Endodermal cell (in vitro differentiated cells): ENCODE measurements at regions not wholly inside any gene's neighbourhood (a gene's known extent, or its start where the extent isn't known, plus 50 kb on each side); places are given as distances from the start of the nearest gene placed in this dataset.

Experiments
- DNase-seq: peaks from one replicate; pipeline ENCODE4 v3.0.0-alpha.2; 2017
- H3K27ac ChIP-seq: 2 replicates; pipeline ENCODE4 v1.5.1; 2013; ENCODE audit warnings: mild to moderate bottlenecking, low read depth, low read length, moderate library complexity
- H3K27me3 ChIP-seq: 2 replicates; pipeline ENCODE4 v1.6.1; 2013; ENCODE audit warnings: mild to moderate bottlenecking, low read length, moderate library complexity; ENCODE audit not compliant: insufficient read depth, control insufficient read depth, poor library complexity, severe bottlenecking
- H3K36me3 ChIP-seq: 2 replicates; pipeline ENCODE4 v1.7.0; 2013; ENCODE audit warnings: mild to moderate bottlenecking, low read length, moderate library complexity; ENCODE audit not compliant: control insufficient read depth, insufficient read depth
- H3K4me1 ChIP-seq: one replicate; pipeline ENCODE4 v1.7.0; 2013; ENCODE audit warnings: low read length; ENCODE audit not compliant: control insufficient read depth, insufficient read depth
- H3K4me3 ChIP-seq: 2 replicates; pipeline ENCODE4 v1.5.1; 2013; ENCODE audit warnings: mild to moderate bottlenecking, low read length, moderate library complexity
- H3K9ac ChIP-seq: 2 replicates; pipeline ENCODE4 v1.6.1; 2013; ENCODE audit warnings: mild to moderate bottlenecking, low read length, moderate library complexity; ENCODE audit not compliant: poor library complexity, severe bottlenecking; ENCODE audit errors: extremely low read depth
- H3K9me3 ChIP-seq: 2 replicates; pipeline ENCODE4 v1.6.1; 2013; ENCODE audit warnings: mild to moderate bottlenecking, low read length, moderate library complexity; ENCODE audit not compliant: control insufficient read depth
- H3K27ac Mint-ChIP-seq: 2 replicates; pipeline ENCODE4 v1.8.0; 2020; ENCODE audit warnings: mixed read lengths
- H3K27me3 Mint-ChIP-seq: 2 replicates; pipeline ENCODE4 v1.8.0; 2021; ENCODE audit warnings: mild to moderate bottlenecking, mixed read lengths; ENCODE audit not compliant: insufficient read depth
- H3K36me3 Mint-ChIP-seq: 2 replicates; pipeline ENCODE4 v1.8.0; 2020; ENCODE audit warnings: low read depth, mixed read lengths
- H3K4me1 Mint-ChIP-seq: 2 replicates; pipeline ENCODE4 v1.8.0; 2020; ENCODE audit warnings: mixed read lengths
- H3K4me3 Mint-ChIP-seq: 2 replicates; pipeline ENCODE4 v1.8.0; 2020; ENCODE audit warnings: mild to moderate bottlenecking, moderate library complexity, mixed read lengths
- H3K9me3 Mint-ChIP-seq: 2 replicates; pipeline ENCODE4 v1.8.0; 2020; ENCODE audit warnings: mild to moderate bottlenecking, mixed read lengths
- WGBS, 2 experiments: methylation state at CpG; one replicate each; pipeline versions ENCODE4 v1.1.5 to v1.1.7; 2013; ENCODE audit warnings: missing lambda C conversion rate in 2 of 2, mixed read lengths in 1 of 2; ENCODE audit not compliant: insufficient coverage in 1 of 2, insufficient read length in 1 of 2; 5-methylcytosine and 5-hydroxymethylcytosine counted together
- TF ChIP-seq, protein P1 (sequence below): fragments of 200-600 bp; sonication (generic); conservative IDR thresholded peaks from 2 replicates; pipeline ENCODE4 v1.5.0; 2021; ENCODE audit warnings: antibody characterized with exemption, mild to moderate bottlenecking

DNA sequence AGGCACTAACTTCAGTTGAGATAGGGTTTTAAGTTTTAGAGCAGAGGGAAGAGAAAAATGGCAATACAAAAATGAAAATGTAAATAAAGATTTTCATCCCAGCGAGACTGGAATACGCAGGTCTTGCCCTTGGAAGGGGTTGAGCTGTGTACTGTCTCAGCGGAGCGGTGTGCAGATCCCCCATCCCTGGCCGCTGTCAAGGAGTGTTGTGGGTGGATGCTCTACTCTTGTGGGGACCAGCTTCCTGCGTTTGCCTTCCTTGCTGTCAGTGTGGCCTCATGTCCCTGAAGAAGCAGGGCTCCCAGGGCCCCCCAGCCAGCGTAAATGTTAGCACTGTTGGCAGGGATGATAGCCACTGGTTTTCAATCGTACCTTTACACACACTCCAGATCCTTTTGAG, 249.7 kb upstream of the PITRM1 start:
- Histone ChIP-seq H3K4me3 (no peak overlapping the region), H3K36me3 (no peaks in the 10 kb centered on the region), H3K9me3 (no peaks in the 10 kb centered on the region), H3K9ac (no peak overlapping the region), H3K4me1 (no peaks in the 10 kb centered on the region), H3K27ac (no peak overlapping the region), H3K27me3 (no peaks in the 10 kb centered on the region)
- H3K27me3 Mint-ChIP-seq: no peaks in the 10 kb centered on the region
- TF ChIP-seq, protein P1, sequence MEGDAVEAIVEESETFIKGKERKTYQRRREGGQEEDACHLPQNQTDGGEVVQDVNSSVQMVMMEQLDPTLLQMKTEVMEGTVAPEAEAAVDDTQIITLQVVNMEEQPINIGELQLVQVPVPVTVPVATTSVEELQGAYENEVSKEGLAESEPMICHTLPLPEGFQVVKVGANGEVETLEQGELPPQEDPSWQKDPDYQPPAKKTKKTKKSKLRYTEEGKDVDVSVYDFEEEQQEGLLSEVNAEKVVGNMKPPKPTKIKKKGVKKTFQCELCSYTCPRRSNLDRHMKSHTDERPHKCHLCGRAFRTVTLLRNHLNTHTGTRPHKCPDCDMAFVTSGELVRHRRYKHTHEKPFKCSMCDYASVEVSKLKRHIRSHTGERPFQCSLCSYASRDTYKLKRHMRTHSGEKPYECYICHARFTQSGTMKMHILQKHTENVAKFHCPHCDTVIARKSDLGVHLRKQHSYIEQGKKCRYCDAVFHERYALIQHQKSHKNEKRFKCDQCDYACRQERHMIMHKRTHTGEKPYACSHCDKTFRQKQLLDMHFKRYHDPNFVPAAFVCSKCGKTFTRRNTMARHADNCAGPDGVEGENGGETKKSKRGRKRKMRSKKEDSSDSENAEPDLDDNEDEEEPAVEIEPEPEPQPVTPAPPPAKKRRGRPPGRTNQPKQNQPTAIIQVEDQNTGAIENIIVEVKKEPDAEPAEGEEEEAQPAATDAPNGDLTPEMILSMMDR: no peak
- no peak overlapping the region for H3K27ac Mint-ChIP-seq
- no peaks in the 10 kb centered on the region for H3K9me3 Mint-ChIP-seq
- no peak overlapping the region for H3K4me3 Mint-ChIP-seq
- peaks cover 13% of the 10 kb centered on the region for H3K4me1 Mint-ChIP-seq
- H3K36me3 Mint-ChIP-seq: no peaks in the 10 kb centered on the region
- no peak for DNase-seq
- 63 to 84% methylated on average over 3 to 8 of the region's 8 CpGs for WGBS, 2 experiments

DNA sequence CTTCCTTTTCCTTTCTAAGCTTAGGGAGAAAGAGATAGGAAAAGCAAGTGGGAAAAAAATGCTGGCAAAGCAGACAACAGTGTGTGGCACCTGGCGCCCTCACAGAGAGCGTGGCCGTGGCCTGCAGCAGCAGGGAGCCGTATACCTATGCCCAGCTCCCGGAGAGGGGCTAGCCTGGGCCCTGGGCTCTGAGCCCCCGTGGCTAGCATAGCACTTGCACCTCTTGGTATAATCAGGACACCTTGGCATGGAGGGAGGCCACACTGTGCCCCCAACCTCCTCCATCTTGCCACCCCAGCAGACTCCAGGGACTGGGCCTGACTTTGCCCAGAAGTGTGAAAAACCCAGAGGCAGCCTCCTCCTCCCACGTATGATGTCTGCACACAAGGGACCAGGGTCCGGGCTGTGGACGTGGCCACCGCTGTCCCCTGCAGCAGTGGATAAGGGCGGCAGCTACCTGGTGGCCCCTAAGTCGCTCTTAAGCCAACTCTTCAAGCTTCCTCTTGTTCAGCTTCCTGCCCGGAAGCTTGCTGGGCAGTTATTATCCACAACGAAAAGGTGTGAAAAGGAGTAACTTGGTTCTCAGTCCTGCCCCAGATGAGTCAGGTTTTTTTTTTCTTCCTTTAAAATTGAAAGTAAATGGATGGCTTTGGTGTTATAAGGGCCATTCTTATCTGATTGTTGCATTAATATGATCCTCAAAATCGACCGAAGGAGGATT, 249.1 kb upstream of the PITRM1 start:
- WGBS, 2 experiments: 82 to 85% methylated on average over 15 to 16 of the region's 16 CpGs
- H3K4me3 ChIP-seq: no peak overlapping the region
- H3K27me3 Mint-ChIP-seq: no peaks in the 10 kb centered on the region
- peaks cover 13% of the 10 kb centered on the region for H3K4me1 Mint-ChIP-seq
- no peak overlapping the region for H3K27ac ChIP-seq
- no peak overlapping the region for H3K4me3 Mint-ChIP-seq
- H3K4me1 ChIP-seq: no peaks in the 10 kb centered on the region
- no peaks in the 10 kb centered on the region for H3K27me3 ChIP-seq
- no peak overlapping the region for H3K9ac ChIP-seq
- H3K36me3 ChIP-seq: no peaks in the 10 kb centered on the region
- no peaks in the 10 kb centered on the region for H3K9me3 Mint-ChIP-seq
- no peak overlapping the region for H3K27ac Mint-ChIP-seq
- no peaks in the 10 kb centered on the region for H3K9me3 ChIP-seq
- no peaks in the 10 kb centered on the region for H3K36me3 Mint-ChIP-seq
- TF ChIP-seq, protein P1: no peak
- DNase-seq: no peak

DNA sequence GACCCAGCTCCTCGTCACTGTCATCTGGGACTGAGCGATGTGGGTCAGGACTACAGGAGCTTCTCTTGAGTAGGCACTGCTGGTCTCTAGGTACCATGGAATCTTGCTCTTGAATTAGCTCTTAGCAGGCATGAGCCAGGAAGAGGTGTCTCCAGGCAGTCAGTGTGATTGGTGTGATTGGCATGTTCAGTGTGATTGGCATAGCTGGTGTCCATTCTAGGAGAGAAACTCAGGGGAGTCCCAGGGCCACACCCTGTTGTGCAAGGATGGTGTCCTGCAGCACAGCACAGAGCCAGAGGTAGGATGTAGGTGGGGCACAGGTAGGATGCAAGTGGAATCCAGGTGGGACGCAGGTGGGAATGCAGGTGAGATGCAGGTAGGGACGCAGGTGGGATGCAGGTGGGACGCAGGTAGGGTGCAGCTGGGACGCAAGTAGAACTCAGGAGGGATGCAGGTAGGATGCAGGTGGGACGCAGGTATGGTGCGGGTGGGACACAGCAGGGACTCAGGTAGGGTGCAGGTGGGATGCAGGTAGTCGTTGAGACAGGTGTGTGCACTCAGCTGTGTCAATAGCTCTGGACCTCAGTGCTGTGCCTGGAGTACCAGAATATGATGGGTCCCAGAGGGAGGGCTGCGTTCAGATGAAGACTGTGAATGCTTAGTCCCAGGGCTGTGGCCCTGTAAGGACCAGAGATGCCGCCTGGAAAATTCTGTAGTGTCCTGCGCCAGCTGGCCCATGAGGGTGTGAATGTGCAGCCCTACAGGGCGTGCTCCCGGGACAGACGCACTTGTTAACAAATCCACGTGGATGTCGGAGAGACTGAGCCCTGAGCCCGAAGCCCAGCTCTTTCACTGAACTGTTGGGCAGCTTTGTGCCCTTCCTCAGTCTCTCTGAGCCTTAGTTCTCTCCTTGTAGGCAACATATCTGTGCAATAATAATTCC, 248.2 kb upstream of the PITRM1 start:
- TF ChIP-seq, protein P1: no peak
- no peak overlapping the region for H3K4me3 ChIP-seq
- Mint-ChIP-seq H3K4me3 (no peak overlapping the region), H3K36me3 (no peaks in the 10 kb centered on the region), H3K27me3 (no peaks in the 10 kb centered on the region), H3K9me3 (no peaks in the 10 kb centered on the region), H3K4me1 (peaks cover 13% of the 10 kb centered on the region), H3K27ac (no peak overlapping the region)
- 92 to 94% methylated on average over 15 to 18 of the region's 18 CpGs for WGBS, 2 experiments
- H3K9me3 ChIP-seq: no peaks in the 10 kb centered on the region
- no peak overlapping the region for H3K27ac ChIP-seq
- H3K36me3 ChIP-seq: no peaks in the 10 kb centered on the region
- DNase-seq: no peak
- H3K9ac ChIP-seq: no peak overlapping the region
- H3K27me3 ChIP-seq: no peaks in the 10 kb centered on the region
- no peaks in the 10 kb centered on the region for H3K4me1 ChIP-seq
